Mucosa of rectum (tissue), 2 donors: ENCODE measurements at regions not wholly inside any gene's neighbourhood (a gene's known extent, or its start where the extent isn't known, plus 50 kb on each side); places are given as distances from the start of the nearest gene placed in this dataset.
A peak's percentile ranks its signal among the peaks of the same experiment; 100 is the strongest.

Experiments used
- H3K27ac ChIP-seq, 2 donors: one replicate each; pipeline ENCODE4 v1.7.0; 2013; ENCODE audit warnings: inconsistent platforms in 2 of 2, low read depth in 2 of 2, low read length in 2 of 2
- H3K27me3 ChIP-seq, 2 donors: one replicate each; pipeline ENCODE4 v1.7.0; 2013; ENCODE audit warnings: low read length in 2 of 2; ENCODE audit not compliant: control insufficient read depth in 2 of 2, insufficient read depth in 2 of 2
- H3K36me3 ChIP-seq, 2 donors: one replicate each; pipeline ENCODE4 v1.7.0; 2013; ENCODE audit warnings: low read length in 2 of 2; ENCODE audit not compliant: control insufficient read depth in 2 of 2, insufficient read depth in 2 of 2
- H3K4me1 ChIP-seq, 2 donors: one replicate each; pipeline ENCODE4 v1.7.0; 2013; ENCODE audit warnings: low read length in 2 of 2, mild to moderate bottlenecking in 1 of 2; ENCODE audit not compliant: control insufficient read depth in 2 of 2, insufficient read depth in 2 of 2
- H3K4me3 ChIP-seq, 2 donors: one replicate each; pipeline ENCODE4 v1.7.0; 2013; ENCODE audit warnings: low read length in 2 of 2
- H3K9ac ChIP-seq, 2 donors: one replicate each; pipeline ENCODE4 v1.7.0; 2013; ENCODE audit warnings: low read length in 2 of 2, low read depth in 1 of 2, mild to moderate bottlenecking in 1 of 2
- H3K9me3 ChIP-seq, 2 donors: one replicate each; pipeline ENCODE4 v1.7.0; 2013; ENCODE audit warnings: low read length in 2 of 2; ENCODE audit not compliant: control insufficient read depth in 2 of 2
- donor health status: healthy.
- donor health status: Normal muscosa, but diverticular disease.

DNA sequence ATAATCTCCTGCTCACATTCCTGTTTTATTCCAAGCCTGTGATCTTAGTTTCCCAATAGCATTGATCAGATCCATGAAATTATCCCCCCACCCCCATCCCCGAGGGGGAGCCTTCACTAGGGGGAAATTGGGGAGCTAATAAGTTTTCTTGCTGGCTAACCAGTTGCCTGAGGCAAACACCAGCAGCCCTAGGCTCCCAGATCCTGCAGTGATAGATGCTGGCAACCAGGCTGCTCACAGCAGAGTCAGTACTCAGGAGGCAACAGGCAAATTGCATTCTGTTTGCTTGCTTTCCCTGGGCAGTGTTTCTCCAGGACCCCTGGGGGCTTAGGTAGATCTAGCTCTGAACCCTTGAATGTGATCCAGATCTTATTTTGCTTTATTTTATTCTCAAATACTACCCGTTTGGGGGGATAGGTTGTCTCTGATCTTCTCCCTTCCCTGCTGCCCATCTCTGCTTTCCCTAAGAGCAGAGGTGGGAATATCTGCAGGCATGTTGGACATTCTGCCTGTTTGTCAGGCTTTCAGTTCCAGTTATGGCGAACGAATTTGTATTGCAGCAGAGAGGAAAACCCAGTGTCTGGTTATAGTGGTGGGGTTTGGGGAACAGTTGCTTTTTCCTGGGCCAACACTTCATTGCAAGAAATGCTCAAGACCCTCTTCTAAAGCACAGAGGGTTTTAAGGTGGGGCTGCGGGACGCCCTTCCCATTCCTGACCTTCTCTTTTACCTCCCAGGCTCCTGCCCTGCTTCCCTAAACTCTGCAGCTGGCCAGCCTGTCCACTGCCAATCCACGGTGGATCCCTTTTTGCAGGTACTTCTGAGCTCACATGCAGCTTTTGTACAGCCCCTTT is 289.8 kb upstream of the PLXNA2 start:
- no peaks in the 10 kb centered on the region for H3K36me3 ChIP-seq
- H3K4me3 ChIP-seq = peak overlapping the region in 1 of 2 donors; percentile 29
- no peaks in the 10 kb centered on the region for H3K9me3 ChIP-seq
- H3K27me3 ChIP-seq = peaks cover 0 to 4% of the 10 kb centered on the region in 2 donors
- peaks cover 6 to 7% of the 10 kb centered on the region in 2 donors for H3K4me1 ChIP-seq
- H3K9ac ChIP-seq = no peak overlapping the region
- H3K27ac ChIP-seq = no peak overlapping the region

GRCh38 chr1:208534599-208534897 is 290.4 kb upstream of the PLXNA2 start:
- Histone ChIP-seq H3K4me3 (peak overlapping the region in 1 of 2 donors; percentile 29), H3K36me3 (no peaks in the 10 kb centered on the region), H3K9me3 (no peaks in the 10 kb centered on the region), H3K9ac (no peak overlapping the region), H3K4me1 (peaks cover 6 to 7% of the 10 kb centered on the region in 2 donors), H3K27me3 (no peaks in the 10 kb centered on the region), H3K27ac (peak overlapping the region in 1 of 2 donors; percentile 45)

DNA sequence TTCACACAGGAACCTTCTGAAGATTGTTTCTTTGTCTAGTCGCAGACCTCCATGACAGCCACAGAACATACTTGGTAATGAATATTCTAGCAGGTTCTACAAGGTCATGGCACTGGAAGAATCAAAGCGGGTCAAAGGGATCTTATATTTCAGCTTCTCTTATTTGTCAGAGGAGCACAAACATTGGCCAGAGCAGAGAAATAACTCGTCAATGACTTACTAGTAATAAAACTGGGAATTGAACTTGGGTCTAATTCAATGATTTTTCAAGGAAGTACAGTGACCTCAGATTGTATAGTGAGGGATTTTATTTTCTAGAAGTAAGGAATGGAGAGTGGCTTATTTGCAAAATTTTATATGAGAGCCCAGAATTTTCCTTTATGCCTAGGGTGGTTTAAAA is 290.8 kb upstream of the PLXNA2 start:
- H3K36me3 ChIP-seq = no peaks in the 10 kb centered on the region
- no peaks in the 10 kb centered on the region for H3K9me3 ChIP-seq
- peak overlapping the region in 1 of 2 donors; percentile 45 for H3K27ac ChIP-seq
- H3K9ac ChIP-seq = no peak overlapping the region
- H3K27me3 ChIP-seq = no peaks in the 10 kb centered on the region
- H3K4me3 ChIP-seq = peak overlapping the region in 1 of 2 donors; percentile 29
- peaks cover 6 to 7% of the 10 kb centered on the region in 2 donors for H3K4me1 ChIP-seq

DNA sequence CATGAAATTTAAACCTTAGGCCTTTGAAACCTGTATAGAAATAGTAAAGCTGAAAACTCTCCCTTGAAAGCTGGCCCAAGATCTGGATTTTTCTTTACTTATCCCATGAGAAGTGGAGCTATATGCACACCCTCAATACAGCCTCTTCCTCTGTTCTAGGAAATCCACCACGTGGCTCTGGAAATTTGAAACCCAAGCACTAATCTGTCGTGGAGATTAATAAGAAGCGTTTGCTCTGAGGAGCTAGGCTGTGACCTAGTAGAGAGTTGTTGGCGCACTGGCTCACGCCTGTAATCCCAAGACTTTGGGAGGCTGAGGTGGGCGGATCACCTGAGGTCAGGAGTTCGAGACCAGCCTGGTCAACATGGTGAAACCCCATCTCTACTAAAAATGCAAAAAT is 291.3 kb upstream of the PLXNA2 start:
- H3K27ac ChIP-seq = no peak overlapping the region
- H3K9me3 ChIP-seq = no peaks in the 10 kb centered on the region
- H3K36me3 ChIP-seq = no peaks in the 10 kb centered on the region
- H3K9ac ChIP-seq = no peak overlapping the region
- no peak overlapping the region for H3K4me3 ChIP-seq
- no peaks in the 10 kb centered on the region for H3K27me3 ChIP-seq
- H3K4me1 ChIP-seq = peaks cover 6 to 7% of the 10 kb centered on the region in 2 donors

DNA sequence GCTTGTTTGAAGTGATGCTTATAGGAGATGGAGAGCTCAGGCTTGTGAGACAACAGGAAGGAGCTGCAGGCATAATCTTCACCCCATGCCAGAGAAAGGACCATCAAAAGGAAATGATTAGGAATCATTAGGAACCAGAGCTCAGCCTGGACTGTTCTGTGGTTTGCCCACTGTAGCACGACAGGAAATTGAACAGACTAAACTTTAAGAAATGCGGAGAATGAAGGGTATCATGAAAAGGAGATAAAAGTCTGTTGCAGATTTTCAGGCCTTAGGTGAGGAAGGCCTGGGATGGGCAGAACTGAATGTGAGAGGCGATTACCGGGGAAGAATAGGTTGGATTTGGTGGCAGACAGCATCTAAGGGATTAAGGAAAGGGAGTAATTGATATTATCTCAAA is 292.0 kb upstream of the PLXNA2 start:
- H3K9ac ChIP-seq = no peak overlapping the region
- peaks cover 6 to 7% of the 10 kb centered on the region in 2 donors for H3K4me1 ChIP-seq
- H3K27me3 ChIP-seq = no peaks in the 10 kb centered on the region
- no peak overlapping the region for H3K4me3 ChIP-seq
- no peaks in the 10 kb centered on the region for H3K9me3 ChIP-seq
- no peaks in the 10 kb centered on the region for H3K36me3 ChIP-seq
- no peak overlapping the region for H3K27ac ChIP-seq

GRCh38 chr1:208537198-208537597 is 293.0 kb upstream of the PLXNA2 start:
- H3K4me3 ChIP-seq = no peak overlapping the region
- no peak overlapping the region for H3K9ac ChIP-seq
- no peaks in the 10 kb centered on the region for H3K9me3 ChIP-seq
- H3K27me3 ChIP-seq = no peaks in the 10 kb centered on the region
- H3K27ac ChIP-seq = no peak overlapping the region
- H3K4me1 ChIP-seq = peaks cover 7 to 9% of the 10 kb centered on the region in 2 donors
- H3K36me3 ChIP-seq = no peaks in the 10 kb centered on the region

GRCh38 chr1:208538078-208538477 is 293.9 kb upstream of the PLXNA2 start:
- Histone ChIP-seq H3K27ac (no peak overlapping the region), H3K4me3 (no peak overlapping the region), H3K4me1 (peaks cover 7 to 9% of the 10 kb centered on the region in 2 donors), H3K36me3 (no peaks in the 10 kb centered on the region), H3K9ac (no peak overlapping the region), H3K27me3 (no peaks in the 10 kb centered on the region), H3K9me3 (no peaks in the 10 kb centered on the region)

GRCh38 chr1:208538587-208538986 is 294.4 kb upstream of the PLXNA2 start:
- H3K36me3 ChIP-seq = no peaks in the 10 kb centered on the region
- peaks cover 7 to 9% of the 10 kb centered on the region in 2 donors for H3K4me1 ChIP-seq
- H3K27ac ChIP-seq = no peak overlapping the region
- H3K9ac ChIP-seq = no peak overlapping the region
- no peaks in the 10 kb centered on the region for H3K27me3 ChIP-seq
- no peaks in the 10 kb centered on the region for H3K9me3 ChIP-seq
- no peak overlapping the region for H3K4me3 ChIP-seq

- no peaks in the 10 kb centered on the region for H3K36me3 ChIP-seq
- no peaks in the 10 kb centered on the region for H3K9me3 ChIP-seq
- H3K27ac ChIP-seq = no peak overlapping the region
- H3K9ac ChIP-seq = no peak overlapping the region
- no peak overlapping the region for H3K4me3 ChIP-seq
- no peaks in the 10 kb centered on the region for H3K27me3 ChIP-seq
- peaks cover 0 to 3% of the 10 kb centered on the region in 2 donors for H3K4me1 ChIP-seq
Observed at GRCh38 chr1:208540724-208541123, 296.5 kb upstream of the PLXNA2 start.

GRCh38 chr1:208541225-208541855 is 297.2 kb upstream of the PLXNA2 start:
- H3K4me1 ChIP-seq = peaks cover 0 to 3% of the 10 kb centered on the region in 2 donors
- no peaks in the 10 kb centered on the region for H3K36me3 ChIP-seq
- no peak overlapping the region for H3K4me3 ChIP-seq
- no peaks in the 10 kb centered on the region for H3K27me3 ChIP-seq
- no peaks in the 10 kb centered on the region for H3K9me3 ChIP-seq
- H3K9ac ChIP-seq = no peak overlapping the region
- no peak overlapping the region for H3K27ac ChIP-seq
